H9 (cell line): ENCODE measurements at regions not wholly inside any gene's neighbourhood (a gene's known extent, or its start where the extent isn't known, plus 50 kb on each side); places are given as distances from the start of the nearest gene placed in this dataset.

Experiments
- DNase-seq: peaks from one replicate; pipeline ENCODE4 v3.0.0-alpha.2; 2017
- H2AFZ ChIP-seq: one replicate; pipeline ENCODE4 v1.6.1; 2013; ENCODE audit warnings: mild to moderate bottlenecking, low read length, control low read depth, moderate library complexity
- H2AK5ac ChIP-seq: 2 replicates; pipeline ENCODE4 v1.6.1; 2013; ENCODE audit warnings: low read length, control low read depth, mixed read lengths; ENCODE audit not compliant: insufficient read length
- H2BK120ac ChIP-seq: one replicate; pipeline ENCODE4 v1.6.1; 2013; ENCODE audit warnings: low read depth, mild to moderate bottlenecking, low read length, control low read depth, inconsistent platforms; ENCODE audit not compliant: poor library complexity, severe bottlenecking
- H2BK12ac ChIP-seq: 2 replicates; pipeline ENCODE4 v1.6.1; 2013; ENCODE audit warnings: low read length, control low read depth, mixed read lengths, low read depth; ENCODE audit not compliant: insufficient read length
- H2BK15ac ChIP-seq: 2 replicates; pipeline ENCODE4 v1.6.1; 2013; ENCODE audit warnings: low read depth, low read length, control low read depth
- H2BK20ac ChIP-seq: one replicate; pipeline ENCODE4 v1.6.1; 2013; ENCODE audit warnings: low read depth, mild to moderate bottlenecking, low read length, control low read depth, inconsistent platforms; ENCODE audit not compliant: poor library complexity, severe bottlenecking
- H2BK5ac ChIP-seq: 2 replicates; pipeline ENCODE4 v1.6.1; 2013; ENCODE audit warnings: low read length, control low read depth, mixed read lengths; ENCODE audit not compliant: insufficient read length
- H3K14ac ChIP-seq: 2 replicates; pipeline ENCODE4 v1.6.1; 2013; ENCODE audit warnings: low read length, control low read depth; ENCODE audit not compliant: insufficient read depth
- H3K18ac ChIP-seq: 2 replicates; pipeline ENCODE4 v1.6.1; 2013; ENCODE audit warnings: low read depth, mild to moderate bottlenecking, mixed read lengths, low read length, control low read depth; ENCODE audit not compliant: insufficient read length
- H3K23ac ChIP-seq: 2 replicates; pipeline ENCODE4 v1.6.1; 2013; ENCODE audit warnings: low read length, control low read depth, mixed read lengths, low read depth; ENCODE audit not compliant: insufficient read length
- H3K23me2 ChIP-seq: 2 replicates; pipeline ENCODE4 v1.6.1; 2013; ENCODE audit warnings: low read depth, mild to moderate bottlenecking, mixed read lengths, low read length, control low read depth; ENCODE audit not compliant: insufficient read length, poor library complexity, severe bottlenecking
- H3K27ac ChIP-seq: 2 replicates; pipeline ENCODE4 v1.5.1; 2013; ENCODE audit warnings: low read length, control low read depth, mixed read lengths, low read depth; ENCODE audit not compliant: insufficient read length
- H3K27me3 ChIP-seq: 2 replicates; pipeline ENCODE4 v1.6.1; 2013; ENCODE audit warnings: low read length, control low read depth, inconsistent platforms; ENCODE audit not compliant: insufficient read depth
- H3K4ac ChIP-seq: 2 replicates; pipeline ENCODE4 v1.6.1; 2013; ENCODE audit warnings: low read depth, mild to moderate bottlenecking, control low read depth, inconsistent platforms, low read length, moderate library complexity
- H3K4me1 ChIP-seq: 2 replicates; pipeline ENCODE4 v1.6.1; 2013; ENCODE audit warnings: low read length, control low read depth, inconsistent platforms; ENCODE audit not compliant: insufficient read depth
- H3K4me2 ChIP-seq: 2 replicates; pipeline ENCODE4 v1.6.1; 2013; ENCODE audit warnings: low read length, control low read depth, mixed read lengths; ENCODE audit not compliant: insufficient read length, insufficient read depth
- H3K56ac ChIP-seq: 2 replicates; pipeline ENCODE4 v1.6.1; 2013; ENCODE audit warnings: low read depth, mild to moderate bottlenecking, mixed read lengths, low read length, control low read depth; ENCODE audit not compliant: insufficient read length
- H3K79me1 ChIP-seq: 2 replicates; pipeline ENCODE4 v1.6.1; 2013; ENCODE audit warnings: low read depth, mild to moderate bottlenecking, moderate library complexity, low read length, control low read depth, inconsistent platforms; ENCODE audit not compliant: insufficient read depth, poor library complexity, severe bottlenecking
- H3K79me2 ChIP-seq: 2 replicates; pipeline ENCODE4 v1.6.1; 2013; ENCODE audit warnings: low read length, control low read depth, inconsistent platforms; ENCODE audit not compliant: insufficient read depth
- H3K9ac ChIP-seq: 2 replicates; pipeline ENCODE4 v1.6.1; 2013; ENCODE audit warnings: low read length, control low read depth, mixed read lengths; ENCODE audit not compliant: insufficient read length; ENCODE audit errors: extremely low read depth
- H3K9me3 ChIP-seq: one replicate; pipeline ENCODE4 v1.6.1; 2013; ENCODE audit warnings: low read depth, low read length, inconsistent platforms; ENCODE audit not compliant: control insufficient read depth
- H3T11ph ChIP-seq: one replicate; pipeline ENCODE4 v1.6.1; 2013; ENCODE audit warnings: mild to moderate bottlenecking, low read length, control low read depth, inconsistent platforms
- H4K20me1 ChIP-seq: one replicate; pipeline ENCODE4 v1.6.1; 2013; ENCODE audit not compliant: control insufficient read depth, insufficient read length, insufficient read depth
- H4K5ac ChIP-seq: 2 replicates; pipeline ENCODE4 v1.6.1; 2013; ENCODE audit warnings: low read depth, mild to moderate bottlenecking, mixed read lengths, low read length, control low read depth; ENCODE audit not compliant: insufficient read length
- H4K8ac ChIP-seq: replicated peaks from 2 replicates; pipeline ENCODE4 v1.6.1; 2013; ENCODE audit warnings: low read length, control low read depth, mixed read lengths, low read depth; ENCODE audit not compliant: insufficient read length
- H4K91ac ChIP-seq: 2 replicates; pipeline ENCODE4 v1.6.1; 2013; ENCODE audit warnings: low read depth, mild to moderate bottlenecking, moderate library complexity, mixed read lengths, low read length, control low read depth; ENCODE audit not compliant: insufficient read length
- H3K27ac Mint-ChIP-seq, 3 experiments: 2 replicates in 2 of 3; 3 replicates in 1 of 3; pipeline ENCODE4 v1.8.0; 2020 to 2021; ENCODE audit warnings: mixed read lengths in 3 of 3, mild to moderate bottlenecking in 1 of 3, moderate library complexity in 1 of 3
- H3K27me3 Mint-ChIP-seq: 2 replicates; pipeline ENCODE4 v1.8.0; 2021; ENCODE audit warnings: low read depth, mild to moderate bottlenecking, moderate library complexity, mixed read lengths
- H3K36me3 Mint-ChIP-seq, 3 experiments: 2 replicates in 2 of 3; 3 replicates in 1 of 3; pipeline ENCODE4 v1.8.0; 2020 to 2021; ENCODE audit warnings: low read depth in 3 of 3, mixed read lengths in 3 of 3; ENCODE audit not compliant: insufficient read depth in 1 of 3
- H3K4me1 Mint-ChIP-seq, 2 experiments: 2 replicates each; pipeline ENCODE4 v1.8.0; 2020; ENCODE audit warnings: mixed read lengths in 2 of 2
- H3K4me3 Mint-ChIP-seq, 2 experiments: 2 replicates in 1 of 2; 3 replicates in 1 of 2; pipeline ENCODE4 v1.8.0; 2020 to 2021; ENCODE audit warnings: mild to moderate bottlenecking in 2 of 2, mixed read lengths in 2 of 2, moderate library complexity in 1 of 2
- H3K9me3 Mint-ChIP-seq, 2 experiments: 2 replicates in 1 of 2; 3 replicates in 1 of 2; pipeline ENCODE4 v1.8.0; 2020; ENCODE audit warnings: mild to moderate bottlenecking in 2 of 2, mixed read lengths in 2 of 2, moderate library complexity in 1 of 2
- WGBS: extraction: QIAGEN DNeasy Blood & Tissue Kit; methylation state at CpG from one replicate; pipeline ENCODE4 v1.1.7; 2013; ENCODE audit warnings: missing lambda C conversion rate, low lambda C conversion rate, mixed read lengths; ENCODE audit not compliant: insufficient read length; ENCODE audit errors: extremely low coverage; 5-methylcytosine and 5-hydroxymethylcytosine counted together
- TF ChIP-seq, protein P1 (sequence below): fragments of 200-600 bp; sonication (generic); conservative IDR thresholded peaks from 3 replicates; pipeline ENCODE4 v1.8.0; 2021; ENCODE audit warnings: antibody characterized with exemption, mild to moderate bottlenecking

DNA sequence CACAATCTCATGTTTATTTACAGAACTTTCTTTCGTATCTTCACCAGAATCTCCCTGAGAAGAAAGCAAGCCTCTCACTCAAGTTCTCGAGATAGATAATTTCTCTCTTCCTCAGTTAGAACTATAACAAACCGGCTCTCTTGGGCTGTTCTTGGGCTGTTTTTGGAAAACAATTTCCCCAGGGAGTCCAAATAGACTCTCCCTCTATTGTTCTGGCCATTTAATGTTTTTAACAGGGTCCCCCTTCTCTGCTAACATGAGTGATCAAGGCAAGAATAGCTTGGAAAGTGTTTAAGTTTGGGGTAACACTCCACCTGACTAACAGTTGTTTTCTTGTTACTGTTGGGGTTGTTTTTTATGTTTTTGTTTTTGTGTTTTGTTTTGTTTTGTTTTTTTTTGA is 64.8 kb upstream of the UCN3 start:
- H4K20me1 ChIP-seq = no peaks in the 10 kb centered on the region
- H2AFZ ChIP-seq = no peak overlapping the region
- Mint-ChIP-seq H3K9me3 (peaks cover 13 to 54% of the 10 kb centered on the region in 2 experiments), H3K27me3 (no peaks in the 10 kb centered on the region; the same call in none of the 2 replicates), H3K36me3 (peaks cover 0 to 5% (median 0%) of the 10 kb centered on the region in 3 experiments; a peak in 3 of 7 replicates), H3K4me1 (peaks cover 5 to 6% of the 10 kb centered on the region in 2 experiments; a peak in 3 of 4 replicates), H3K27ac (no peak overlapping the region), H3K4me3 (no peak overlapping the region)
- H3K9me3 ChIP-seq = no peaks in the 10 kb centered on the region
- H3T11ph ChIP-seq = no peak overlapping the region
- no peak overlapping the region for H3K4me2 ChIP-seq
- H3K9ac ChIP-seq = no peak overlapping the region
- H3K79me2 ChIP-seq = no peaks in the 10 kb centered on the region
- DNase-seq = no peak
- H2BK12ac ChIP-seq = no peak overlapping the region
- H3K23me2 ChIP-seq = no peaks in the 10 kb centered on the region
- no peak overlapping the region for H4K8ac ChIP-seq
- no peak overlapping the region for H3K23ac ChIP-seq
- no peak overlapping the region for H3K4ac ChIP-seq
- no peaks in the 10 kb centered on the region for H3K27me3 ChIP-seq
- no peak overlapping the region for H2BK20ac ChIP-seq
- no CpG with 5 or more reads among the region's 3 CpGs for WGBS
- H3K27ac ChIP-seq = no peak overlapping the region
- no peak overlapping the region for H3K14ac ChIP-seq
- no peaks in the 10 kb centered on the region for H3K79me1 ChIP-seq
- H2AK5ac ChIP-seq = no peak overlapping the region
- no peak overlapping the region for H3K56ac ChIP-seq
- TF ChIP-seq, protein P1, sequence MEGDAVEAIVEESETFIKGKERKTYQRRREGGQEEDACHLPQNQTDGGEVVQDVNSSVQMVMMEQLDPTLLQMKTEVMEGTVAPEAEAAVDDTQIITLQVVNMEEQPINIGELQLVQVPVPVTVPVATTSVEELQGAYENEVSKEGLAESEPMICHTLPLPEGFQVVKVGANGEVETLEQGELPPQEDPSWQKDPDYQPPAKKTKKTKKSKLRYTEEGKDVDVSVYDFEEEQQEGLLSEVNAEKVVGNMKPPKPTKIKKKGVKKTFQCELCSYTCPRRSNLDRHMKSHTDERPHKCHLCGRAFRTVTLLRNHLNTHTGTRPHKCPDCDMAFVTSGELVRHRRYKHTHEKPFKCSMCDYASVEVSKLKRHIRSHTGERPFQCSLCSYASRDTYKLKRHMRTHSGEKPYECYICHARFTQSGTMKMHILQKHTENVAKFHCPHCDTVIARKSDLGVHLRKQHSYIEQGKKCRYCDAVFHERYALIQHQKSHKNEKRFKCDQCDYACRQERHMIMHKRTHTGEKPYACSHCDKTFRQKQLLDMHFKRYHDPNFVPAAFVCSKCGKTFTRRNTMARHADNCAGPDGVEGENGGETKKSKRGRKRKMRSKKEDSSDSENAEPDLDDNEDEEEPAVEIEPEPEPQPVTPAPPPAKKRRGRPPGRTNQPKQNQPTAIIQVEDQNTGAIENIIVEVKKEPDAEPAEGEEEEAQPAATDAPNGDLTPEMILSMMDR = no peak
- no peak overlapping the region for H2BK5ac ChIP-seq
- no peak overlapping the region for H3K18ac ChIP-seq
- H4K5ac ChIP-seq = no peak overlapping the region
- no peaks in the 10 kb centered on the region for H3K4me1 ChIP-seq
- H2BK120ac ChIP-seq = no peak overlapping the region
- no peak overlapping the region for H4K91ac ChIP-seq
- H2BK15ac ChIP-seq = no peak overlapping the region
